GM12864 (cell line): ENCODE measurements at regions not wholly inside any gene's neighbourhood (a gene's known extent, or its start where the extent isn't known, plus 50 kb on each side); places are given as distances from the start of the nearest gene placed in this dataset.

Source experiments
- DNase-seq: peaks from one replicate; pipeline ENCODE4 v3.0.0-alpha.2; 2011; ENCODE audit warnings: low read depth
- H3K4me3 ChIP-seq: 2 replicates; pipeline ENCODE4 v1.5.1; 2011; ENCODE audit warnings: mild to moderate bottlenecking, low read depth, low read length, control low read depth
- CTCF ChIP-seq: IDR thresholded peaks from 2 replicates; pipeline ENCODE4 v1.5.1; 2011; ENCODE audit warnings: low read depth, mild to moderate bottlenecking, moderate library complexity, low read length, control low read depth, inconsistent platforms; ENCODE audit errors: missing control alignments

DNA sequence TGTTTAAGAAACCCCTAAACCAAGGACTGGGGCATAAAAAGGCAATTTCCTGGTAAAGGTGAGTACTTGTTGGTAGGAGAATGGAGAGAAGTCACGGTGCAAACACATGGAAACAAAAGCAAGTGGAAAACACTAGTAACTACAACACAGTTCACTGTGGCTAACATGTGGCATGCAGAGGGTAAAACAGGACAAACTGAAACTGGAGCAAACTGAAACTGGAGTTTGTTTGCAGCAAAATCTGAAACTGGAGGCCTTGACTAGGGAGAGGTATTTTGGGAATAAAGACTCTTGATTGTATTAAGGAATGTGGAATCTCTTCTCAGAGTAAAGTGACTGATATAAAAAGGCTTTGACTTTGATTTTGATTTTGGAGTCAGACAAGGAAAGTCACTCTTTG, 376.3 kb upstream of the PRMT6 start:
- DNase-seq, result no peak
- no peak for TF ChIP-seq CTCF
- no peak overlapping the region for H3K4me3 ChIP-seq

GRCh38 chr1:106680776-106681344, 375.6 kb upstream of the PRMT6 start:
- no peak for TF ChIP-seq CTCF
- no peak overlapping the region for H3K4me3 ChIP-seq
- no peak for DNase-seq

- no peak overlapping the region for H3K4me3 ChIP-seq
- no peak for TF ChIP-seq CTCF
- DNase-seq, result no peak
Measured at GRCh38 chr1:106681939-106682522, 374.4 kb upstream of the PRMT6 start.

DNA sequence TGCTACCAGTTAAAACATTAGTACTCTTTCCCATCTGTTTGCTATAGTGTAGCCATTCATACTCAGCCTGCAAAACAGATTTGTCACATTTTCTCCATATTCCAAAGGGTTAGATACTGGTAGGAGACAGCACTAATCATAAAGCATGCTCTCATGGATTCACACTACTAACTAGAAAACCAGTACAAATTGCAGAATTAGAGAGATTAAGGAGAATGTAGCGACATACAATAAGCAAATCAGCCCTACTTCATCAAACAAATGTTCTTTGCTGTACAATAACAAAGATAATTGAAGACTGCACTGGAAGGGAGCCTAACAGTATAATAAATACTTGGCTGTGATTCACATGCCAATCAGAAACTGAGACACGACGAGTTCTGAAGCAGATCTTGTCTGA, 368.0 kb upstream of the PRMT6 start:
- no peak for TF ChIP-seq CTCF
- no peak for DNase-seq
- H3K4me3 ChIP-seq, result no peak overlapping the region

GRCh38 chr1:106698660-106699059, 357.8 kb upstream of the PRMT6 start:
- H3K4me3 ChIP-seq, result no peak overlapping the region
- TF ChIP-seq CTCF, result no peak
- no peak for DNase-seq

- DNase-seq, result no peak
- no peak for TF ChIP-seq CTCF
- no peak overlapping the region for H3K4me3 ChIP-seq
Measured at GRCh38 chr1:106699433-106699832, 357.0 kb upstream of the PRMT6 start.

DNA sequence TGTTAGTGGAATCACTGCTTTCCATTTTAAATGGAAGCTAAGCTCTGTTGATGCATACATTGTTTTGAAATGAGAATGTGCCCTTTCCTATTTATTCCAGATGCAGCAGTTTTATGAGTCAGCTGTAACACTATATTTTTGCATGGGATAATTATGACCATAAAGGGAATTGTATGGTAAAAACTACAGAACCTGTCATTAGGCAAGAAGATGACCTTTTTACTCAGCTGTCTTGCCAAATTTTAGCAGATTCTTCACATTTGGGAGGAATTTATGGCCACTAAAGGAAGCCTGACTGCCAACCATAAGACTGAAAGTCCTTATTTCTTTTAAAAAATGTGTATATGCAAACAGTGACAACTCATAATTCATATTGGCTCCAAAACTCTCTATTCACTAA, 356.3 kb upstream of the PRMT6 start:
- no peak overlapping the region for H3K4me3 ChIP-seq
- no peak for TF ChIP-seq CTCF
- DNase-seq, result no peak
